ENCODE measurements at regions not wholly inside any gene's neighbourhood (a gene's known extent, or its start where the extent isn't known, plus 50 kb on each side); places are given as distances from the start of the nearest gene placed in this dataset.
"Not testable (repeated sequence)": the region's sequence is repeated elsewhere in the genome, so short reads cannot be mapped to it uniquely, and the experiment has no call there.

GRCh38 chr5:152170350-152170749 lies 234.7 kb downstream of the NMUR2 start:
- no peak for TF ChIP-seq CTCF (IDR thresholded peaks at IDR 0.05; ENCODE audit: insufficient read depth, low read length, missing control alignments)
- H3K4me3 ChIP-seq (ENCODE audit: low read depth, low read length): no peak overlapping the region
- POLR2A ChIA-PET: no interaction called here
- DNase-seq (ENCODE audit: low read depth, low spot score): no peak
- CTCF ChIA-PET: interaction anchor here (1.2 kb wide), 1 partner anchor 28 kb away, joined by 3 read pairs; no protein-coding TSS in a partner anchor

DNA sequence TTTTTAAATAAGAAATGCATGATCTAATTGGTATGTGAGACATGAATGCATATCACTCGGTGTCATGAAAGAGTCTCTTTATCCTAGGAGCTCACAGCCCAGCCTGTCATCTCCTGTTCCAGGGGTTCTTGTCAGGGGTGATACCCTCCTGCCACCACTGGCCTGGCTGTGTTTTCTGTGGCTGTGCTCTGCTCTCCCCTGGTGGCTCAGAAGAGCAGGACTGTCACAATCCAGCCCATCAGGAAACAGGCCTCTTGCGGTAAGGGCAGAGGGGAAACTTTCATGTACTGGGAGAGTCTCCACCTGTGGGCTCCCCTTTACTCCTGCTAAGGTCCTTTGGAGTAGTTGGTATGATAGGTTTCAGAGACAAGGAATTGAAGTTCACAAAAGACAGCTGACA lies 240.2 kb upstream of the GLRA1 start:
- CTCF ChIA-PET: no interaction called here
- no peak for TF ChIP-seq CTCF (IDR thresholded peaks at IDR 0.05; ENCODE audit: insufficient read depth, low read length, missing control alignments)
- H3K4me3 ChIP-seq (ENCODE audit: low read depth, low read length): no peak overlapping the region
- POLR2A ChIA-PET: no interaction called here
- no peak for DNase-seq (ENCODE audit: low read depth, low spot score)

DNA sequence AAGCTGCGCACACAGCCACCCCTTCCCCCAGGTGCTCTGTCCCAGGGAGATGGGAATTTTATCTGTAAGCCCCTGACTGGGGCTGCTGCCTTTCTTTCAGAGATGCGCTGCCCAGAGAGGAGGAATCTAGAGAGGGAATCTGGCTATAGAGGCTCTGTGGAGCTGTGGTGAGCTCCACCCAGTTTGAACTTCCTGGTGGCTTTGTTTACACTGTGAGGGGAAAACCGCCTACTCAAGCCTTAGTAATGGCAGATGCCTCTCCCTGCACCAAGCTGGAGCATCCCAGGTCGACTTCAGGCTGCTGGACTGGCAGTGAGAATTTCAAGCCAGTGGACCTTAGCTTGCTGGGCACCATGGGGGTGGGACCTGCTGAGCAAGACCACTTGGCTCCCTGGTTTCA lies 235.2 kb upstream of the GLRA1 start:
- DNase-seq (ENCODE audit: low read depth, low spot score); H3K4me3 ChIP-seq (ENCODE audit: low read depth, low read length); CTCF ChIA-PET; POLR2A ChIA-PET: not testable (repeated sequence)

DNA sequence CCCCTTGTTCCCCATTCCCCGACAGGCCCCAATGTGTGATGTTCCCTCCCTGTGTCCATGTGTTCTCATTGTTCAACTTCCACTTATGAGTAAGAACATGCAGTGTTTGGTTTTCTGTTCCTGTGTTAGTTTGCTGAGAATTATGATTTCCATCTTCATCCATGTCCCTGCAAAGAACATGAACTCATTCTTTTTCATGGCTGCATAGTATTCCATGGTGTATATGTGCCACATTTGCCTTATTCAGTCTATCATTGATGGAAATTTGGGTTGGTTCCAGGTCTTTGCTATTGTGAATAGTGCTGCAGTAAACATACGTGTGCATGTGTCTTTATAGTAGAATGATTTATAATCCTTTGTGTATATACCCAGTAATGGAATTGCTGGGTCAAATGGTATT lies 229.8 kb upstream of the GLRA1 start:
- CTCF ChIA-PET: not testable (repeated sequence)

DNA sequence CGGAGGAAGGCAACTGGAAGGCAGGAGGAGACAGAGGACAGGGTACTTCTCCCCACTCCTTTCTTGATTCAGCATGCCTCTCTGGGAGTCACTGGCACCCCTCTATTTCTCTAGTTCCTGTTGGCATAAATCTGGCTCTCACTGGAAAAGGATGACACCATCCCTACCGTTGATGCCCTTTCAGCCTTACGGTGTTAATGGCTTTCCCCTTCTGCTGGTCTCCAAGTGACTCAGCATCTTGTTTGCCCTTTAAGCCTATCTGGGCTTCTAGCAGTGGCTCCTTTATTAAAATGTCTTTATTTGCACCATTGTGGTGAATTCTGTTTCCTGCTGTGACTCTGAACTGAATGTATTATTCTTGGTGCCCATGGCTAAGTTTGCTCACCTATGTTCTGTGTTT lies 227.3 kb upstream of the GLRA1 start:
- no peak for TF ChIP-seq CTCF (IDR thresholded peaks at IDR 0.05; ENCODE audit: insufficient read depth, low read length, missing control alignments)
- H3K4me3 ChIP-seq (ENCODE audit: low read depth, low read length): no peak overlapping the region
- ChIA-PET CTCF (no interaction called here), POLR2A (no interaction called here)
- no peak for DNase-seq (ENCODE audit: low read depth, low spot score)

More for the DNA sequence above, 229.8 kb upstream of the GLRA1 start:
- H3K4me3 ChIP-seq (ENCODE audit: low read depth, low read length); POLR2A ChIA-PET; DNase-seq (ENCODE audit: low read depth, low spot score): not testable (repeated sequence)

- TF ChIP-seq CTCF (IDR thresholded peaks at IDR 0.05; ENCODE audit: insufficient read depth, low read length, missing control alignments): no peak
- POLR2A ChIA-PET: no interaction called here
- no peak for DNase-seq (ENCODE audit: low read depth, low spot score)
- CTCF ChIA-PET: no interaction called here
- no peak overlapping the region for H3K4me3 ChIP-seq (ENCODE audit: low read depth, low read length)
These were observed 226.5 kb upstream of the GLRA1 start for GRCh38 chr5:152151113-152151512.

GRCh38 chr5:152147286-152147685 lies 222.6 kb upstream of the GLRA1 start:
- no peak for DNase-seq (ENCODE audit: low read depth, low spot score)
- no peak for TF ChIP-seq CTCF (IDR thresholded peaks at IDR 0.05; ENCODE audit: insufficient read depth, low read length, missing control alignments)
- CTCF ChIA-PET: interaction anchor here (14.1 kb wide), 1 partner anchor 324 kb away, joined by 477 read pairs; no protein-coding TSS in a partner anchor
- POLR2A ChIA-PET: no interaction called here
- no peak overlapping the region for H3K4me3 ChIP-seq (ENCODE audit: low read depth, low read length)
